SU-DHL-6 (cell line): ENCODE measurements at regions not wholly inside any gene's neighbourhood (a gene's known extent, or its start where the extent isn't known, plus 50 kb on each side); places are given as distances from the start of the nearest gene placed in this dataset.

Experiments
- CTCF ChIP-seq: fragments of 200-600 bp; sonication (generic); IDR thresholded peaks from one replicate; pipeline ENCODE4 v1.5.1; 2017; ENCODE audit warnings: antibody characterized with exemption, mild to moderate bottlenecking, low read length, moderate library complexity; ENCODE audit not compliant: insufficient read depth, poor library complexity, severe bottlenecking
- EZH2phosphoT487 ChIP-seq: fragments of 200-600 bp; sonication (generic), shearing (Covaris generic); conservative IDR thresholded peaks from 2 replicates; pipeline ENCODE4 v1.6.1; 2018; ENCODE audit warnings: mild to moderate bottlenecking, antibody characterized with exemption, low read length, moderate library complexity, mixed read lengths

- no peak for TF ChIP-seq CTCF
- no peak for TF ChIP-seq EZH2phosphoT487
These were observed 664.3 kb downstream of the RFPL4B start for GRCh38 chr6:113011389-113011788.
